WI38 (cell line): ENCODE measurements at regions not wholly inside any gene's neighbourhood (a gene's known extent, or its start where the extent isn't known, plus 50 kb on each side); places are given as distances from the start of the nearest gene placed in this dataset.

Source experiments
- H3K4me3 ChIP-seq: 2 replicates; pipeline ENCODE4 v1.5.1; 2011; ENCODE audit warnings: low read depth, mild to moderate bottlenecking, control low read depth, low read length
- TF ChIP-seq, protein P1 (sequence below): IDR thresholded peaks from 2 replicates; pipeline ENCODE4 v1.5.1; 2012; ENCODE audit warnings: low read depth, mild to moderate bottlenecking, control low read depth, low read length

DNA sequence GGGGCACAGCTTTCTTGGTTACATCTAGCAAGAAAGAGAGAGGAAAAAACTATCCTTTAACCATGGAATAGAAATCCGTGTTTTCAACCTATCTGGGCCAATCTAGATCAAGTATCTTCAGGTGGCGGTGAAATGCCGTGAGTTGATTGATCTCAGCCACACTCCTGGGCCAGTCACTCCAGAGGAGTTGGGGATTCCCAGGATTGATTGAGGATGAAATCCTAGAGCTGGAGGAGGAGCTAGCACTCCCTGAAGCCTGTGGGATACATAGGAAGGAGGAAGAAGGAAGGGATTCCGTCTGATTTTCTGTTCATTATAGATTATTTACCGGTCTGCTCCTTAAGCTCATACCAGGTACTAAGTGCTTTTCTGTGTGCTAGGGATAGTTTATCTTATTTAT lies 106.3 kb upstream of the ARID2 start:
- no peak overlapping the region for H3K4me3 ChIP-seq
- TF ChIP-seq, protein P1, sequence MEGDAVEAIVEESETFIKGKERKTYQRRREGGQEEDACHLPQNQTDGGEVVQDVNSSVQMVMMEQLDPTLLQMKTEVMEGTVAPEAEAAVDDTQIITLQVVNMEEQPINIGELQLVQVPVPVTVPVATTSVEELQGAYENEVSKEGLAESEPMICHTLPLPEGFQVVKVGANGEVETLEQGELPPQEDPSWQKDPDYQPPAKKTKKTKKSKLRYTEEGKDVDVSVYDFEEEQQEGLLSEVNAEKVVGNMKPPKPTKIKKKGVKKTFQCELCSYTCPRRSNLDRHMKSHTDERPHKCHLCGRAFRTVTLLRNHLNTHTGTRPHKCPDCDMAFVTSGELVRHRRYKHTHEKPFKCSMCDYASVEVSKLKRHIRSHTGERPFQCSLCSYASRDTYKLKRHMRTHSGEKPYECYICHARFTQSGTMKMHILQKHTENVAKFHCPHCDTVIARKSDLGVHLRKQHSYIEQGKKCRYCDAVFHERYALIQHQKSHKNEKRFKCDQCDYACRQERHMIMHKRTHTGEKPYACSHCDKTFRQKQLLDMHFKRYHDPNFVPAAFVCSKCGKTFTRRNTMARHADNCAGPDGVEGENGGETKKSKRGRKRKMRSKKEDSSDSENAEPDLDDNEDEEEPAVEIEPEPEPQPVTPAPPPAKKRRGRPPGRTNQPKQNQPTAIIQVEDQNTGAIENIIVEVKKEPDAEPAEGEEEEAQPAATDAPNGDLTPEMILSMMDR, result no peak

DNA sequence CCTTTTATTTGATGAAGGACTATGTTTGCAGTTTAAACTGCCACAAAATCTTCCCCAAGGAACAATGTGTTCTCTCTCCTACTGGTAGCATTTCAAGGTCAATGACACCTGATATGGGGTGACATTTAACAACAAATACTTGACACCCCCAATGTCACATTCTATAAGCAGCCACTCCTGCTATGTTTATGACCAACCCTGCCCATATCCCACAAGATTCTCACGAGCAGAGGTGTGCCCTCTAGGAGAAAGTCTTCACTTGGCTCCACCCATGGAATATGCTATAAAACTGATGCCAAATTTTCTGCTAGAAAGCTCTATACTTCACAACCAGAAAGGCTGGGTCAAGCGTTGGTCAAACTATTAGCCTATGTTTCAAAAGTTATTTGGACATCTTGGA lies 105.6 kb upstream of the ARID2 start:
- H3K4me3 ChIP-seq, result no peak overlapping the region
- TF ChIP-seq, protein P1, result no peak

DNA sequence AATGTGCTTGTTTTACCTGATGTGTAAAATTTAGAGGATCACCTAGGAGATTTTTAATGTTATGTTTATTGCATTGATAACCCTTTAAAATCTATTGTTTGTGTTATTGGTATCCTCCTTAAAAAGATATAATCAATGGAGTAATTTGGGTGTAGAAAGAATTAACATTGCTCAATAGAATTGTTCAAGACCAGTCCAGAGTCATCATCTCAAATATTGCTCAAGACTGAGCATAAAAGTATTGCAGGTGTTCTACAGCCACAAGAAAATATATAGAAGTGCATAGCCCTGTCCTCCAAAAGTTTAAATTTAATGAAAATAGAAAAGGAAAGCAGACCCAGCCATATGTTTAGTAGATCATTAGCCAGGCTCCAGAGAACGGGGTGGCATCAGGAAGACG lies 102.5 kb upstream of the ARID2 start:
- TF ChIP-seq, protein P1, result no peak
- no peak overlapping the region for H3K4me3 ChIP-seq

DNA sequence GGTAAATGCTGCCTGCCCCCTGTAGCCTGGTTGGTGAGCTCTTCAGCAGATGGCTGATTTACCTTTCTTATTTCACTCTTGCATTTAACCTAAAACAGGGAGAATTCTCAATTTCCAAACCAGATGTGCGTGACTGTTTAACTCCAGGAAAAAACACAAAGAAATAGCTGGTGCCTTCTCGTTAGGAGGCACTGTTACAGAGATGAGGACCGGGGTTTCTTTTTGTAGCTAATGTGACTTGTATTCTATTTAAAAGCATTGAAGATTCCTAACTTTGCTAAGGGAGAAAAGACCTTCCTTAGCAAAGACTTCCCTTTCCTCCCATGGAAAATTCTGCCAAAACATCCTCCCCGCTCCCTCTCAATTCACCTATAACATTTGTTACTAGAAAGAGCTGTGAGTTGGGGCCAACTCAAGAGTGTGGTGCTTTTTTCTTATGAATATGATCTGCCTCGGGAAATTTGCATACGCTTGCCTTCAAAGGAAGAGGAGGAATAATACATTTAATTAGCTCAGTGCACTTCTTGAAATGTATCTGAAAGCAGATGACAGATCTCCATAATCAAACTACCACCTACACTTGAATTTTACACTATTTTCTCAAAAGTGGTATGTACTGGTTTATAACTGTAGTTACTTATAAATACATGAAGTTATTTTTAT lies 102.0 kb upstream of the ARID2 start:
- H3K4me3 ChIP-seq, result no peak overlapping the region
- TF ChIP-seq, protein P1, result no peak

DNA sequence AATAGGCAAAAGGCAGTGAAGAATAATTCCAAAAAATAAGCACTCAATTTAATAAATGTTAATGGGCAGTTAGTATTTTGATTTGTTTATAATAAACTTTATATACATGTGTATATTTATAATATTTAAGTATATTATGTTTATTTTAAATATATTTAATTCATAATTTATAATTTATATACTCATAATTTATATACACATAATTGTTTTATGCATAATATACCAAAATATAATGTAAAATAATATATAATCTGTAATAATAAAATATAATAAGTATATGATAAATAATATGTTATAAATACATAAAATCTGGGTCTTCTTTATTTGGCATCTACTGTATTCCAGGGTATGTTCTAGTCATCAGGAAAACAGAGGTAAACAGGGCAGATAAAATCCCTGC lies 100.2 kb upstream of the ARID2 start:
- TF ChIP-seq, protein P1, result no peak
- no peak overlapping the region for H3K4me3 ChIP-seq

DNA sequence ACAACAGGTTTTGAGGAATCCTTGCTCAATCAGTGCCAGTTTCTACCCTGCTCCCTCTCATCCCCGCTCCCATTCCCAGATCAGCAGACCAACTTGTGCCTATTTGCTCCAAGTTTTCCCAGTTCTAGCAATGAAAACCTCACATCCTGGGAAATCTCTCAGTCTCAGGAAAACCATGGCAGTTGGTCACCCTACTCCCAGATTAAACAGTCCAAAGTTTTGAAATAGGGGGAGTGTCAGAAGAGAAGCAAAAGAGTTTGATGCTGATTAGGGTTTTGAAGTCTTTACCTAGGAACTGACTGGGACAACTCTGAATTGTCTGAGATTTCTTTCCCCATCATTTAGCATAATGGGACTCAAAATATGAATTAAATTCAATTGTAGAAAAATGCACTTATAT lies 95.8 kb upstream of the ARID2 start:
- TF ChIP-seq, protein P1, result no peak

DNA sequence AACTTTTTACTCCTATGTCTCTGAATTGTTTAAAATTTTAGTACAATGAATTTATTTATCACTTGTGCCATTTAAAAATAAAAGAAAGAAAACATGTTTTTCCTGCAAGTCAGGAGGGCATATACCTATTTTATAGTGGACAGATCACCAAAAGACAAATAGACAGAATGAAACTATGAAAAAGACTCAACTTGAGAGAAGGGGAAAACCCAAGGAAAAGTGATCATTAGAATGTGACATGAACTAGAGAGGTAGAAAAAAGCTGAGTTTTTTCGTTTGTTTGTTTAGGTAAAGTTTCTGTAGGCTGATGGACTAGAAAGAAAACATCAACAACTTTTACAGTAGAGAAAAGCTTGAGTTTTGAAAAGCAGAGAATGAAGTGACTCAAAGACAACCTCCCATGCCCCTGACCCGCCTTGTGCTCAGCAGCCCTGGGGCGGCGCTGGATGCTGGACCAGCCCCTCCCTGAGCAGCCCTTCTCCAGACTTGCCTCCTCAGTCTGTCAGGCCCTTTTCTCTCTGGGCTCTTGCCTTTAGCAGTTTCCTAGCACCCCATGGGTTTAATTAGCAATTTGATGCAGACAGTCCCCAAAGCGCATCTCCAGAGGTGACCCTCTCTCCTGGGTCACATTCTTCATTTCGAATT lies 95.1 kb upstream of the ARID2 start:
- TF ChIP-seq, protein P1, result no peak
- no peak overlapping the region for H3K4me3 ChIP-seq

More for the DNA sequence above, 95.8 kb upstream of the ARID2 start:
- H3K4me3 ChIP-seq, result no peak overlapping the region
